IMR-90 (cell line): ENCODE measurements at regions not wholly inside any gene's neighbourhood (a gene's known extent, or its start where the extent isn't known, plus 50 kb on each side); places are given as distances from the start of the nearest gene placed in this dataset.

Source experiments
- ATAC-seq: fragments of 200-7000 bp; cut with Tn5 transposase; 2 replicates; pipeline ENCODE4 v1.9.1; 2020; ENCODE audit warnings: low read depth, mild to moderate bottlenecking, moderate library complexity
- BruUV-seq: library from RNA; stranded (reverse); fragments of 400-500 nt; replicated peaks from 2 replicates; lab custom pipeline; 2021; lab: Mats Ljungman, UMichigan
- CTCF ChIA-PET: fragments of 300-600 bp; formaldehyde crosslinking; extraction: SDS; loops from one replicate; lab custom pipeline; 2021; ENCODE audit warnings: antibody characterized with exemption; lab: Yijun Ruan, JAX
- POLR2A ChIA-PET: fragments of 300-600 bp; sonication (Branson Sonifier 250); formaldehyde crosslinking; loops from one replicate; lab custom pipeline; 2022; ENCODE audit warnings: antibody characterized with exemption; ENCODE audit not compliant: unreplicated experiment; lab: Charles Lee
- DNase-seq: peaks from one replicate; pipeline ENCODE4 v3.0.0; 2013
- H2AFZ ChIP-seq: replicated peaks from 2 replicates; pipeline ENCODE3; 2013; ENCODE audit warnings: low read length, mild to moderate bottlenecking; ENCODE audit not compliant: poor library complexity
- H2AK5ac ChIP-seq: 2 replicates; pipeline ENCODE4 v1.6.1; 2013; ENCODE audit warnings: low read depth, low read length, inconsistent platforms
- H2AK9ac ChIP-seq: replicated peaks from 2 replicates; pipeline ENCODE3; 2013; ENCODE audit warnings: mild to moderate bottlenecking, low read depth, low read length, moderate library complexity; ENCODE audit not compliant: poor library complexity
- H2BK120ac ChIP-seq: 2 replicates; pipeline ENCODE4 v1.6.1; 2013; ENCODE audit warnings: low read depth, low read length, inconsistent platforms
- H2BK15ac ChIP-seq: 3 replicates; pipeline ENCODE4 v1.6.1; 2013; ENCODE audit warnings: low read depth, low read length, inconsistent platforms
- H2BK20ac ChIP-seq: 2 replicates; pipeline ENCODE4 v1.6.1; 2013; ENCODE audit warnings: low read depth, mild to moderate bottlenecking, inconsistent platforms, low read length, moderate library complexity
- H2BK5ac ChIP-seq: 2 replicates; pipeline ENCODE4 v1.6.1; 2013; ENCODE audit warnings: mild to moderate bottlenecking, low read depth, low read length, inconsistent platforms; ENCODE audit not compliant: poor library complexity, severe bottlenecking
- H3K14ac ChIP-seq: replicated peaks from 2 replicates; pipeline ENCODE4 v1.6.1; 2013; ENCODE audit warnings: low read depth, low read length, inconsistent platforms
- H3K18ac ChIP-seq: 2 replicates; pipeline ENCODE4 v1.6.1; 2013; ENCODE audit warnings: low read depth, low read length, control low read depth
- H3K23ac ChIP-seq: 2 replicates; pipeline ENCODE4 v1.6.1; 2013; ENCODE audit warnings: low read depth, low read length, inconsistent platforms
- H3K27ac ChIP-seq: 2 replicates; pipeline ENCODE4 v1.5.1; 2013; ENCODE audit warnings: mild to moderate bottlenecking, control low read depth, low read length; ENCODE audit not compliant: insufficient read depth
- H3K27me3 ChIP-seq: 2 replicates; pipeline ENCODE4 v1.6.1; 2013; ENCODE audit warnings: low read length; ENCODE audit not compliant: control insufficient read depth, insufficient read depth
- H3K36me3 ChIP-seq: 2 replicates; pipeline ENCODE4 v1.6.1; 2013; ENCODE audit warnings: low read length, mixed read lengths; ENCODE audit not compliant: control insufficient read depth, insufficient read depth
- H3K4ac ChIP-seq: 2 replicates; pipeline ENCODE4 v1.6.1; 2013; ENCODE audit warnings: low read depth, low read length, inconsistent platforms
- H3K4me1 ChIP-seq: 2 replicates; pipeline ENCODE4 v1.6.1; 2013; ENCODE audit warnings: low read length, mixed read lengths; ENCODE audit not compliant: control insufficient read depth, insufficient read depth
- H3K4me2 ChIP-seq: 2 replicates; pipeline ENCODE4 v1.6.1; 2013; ENCODE audit warnings: low read depth, mild to moderate bottlenecking, control low read depth, low read length, moderate library complexity
- H3K4me3 ChIP-seq: 2 replicates; pipeline ENCODE4 v1.5.1; 2013; ENCODE audit warnings: low read depth, mild to moderate bottlenecking, control low read depth, low read length, moderate library complexity; ENCODE audit not compliant: insufficient read depth
- H3K56ac ChIP-seq: 2 replicates; pipeline ENCODE4 v1.6.1; 2013; ENCODE audit warnings: low read length, inconsistent platforms; ENCODE audit not compliant: insufficient read depth; ENCODE audit errors: extremely low read depth
- H3K79me1 ChIP-seq, 2 experiments: 2 replicates each; pipeline ENCODE4 v1.6.1; 2013; ENCODE audit warnings: low read length in 2 of 2, inconsistent platforms in 1 of 2, low read depth in 1 of 2
- H3K9ac ChIP-seq: 2 replicates; pipeline ENCODE4 v1.6.1; 2013; ENCODE audit warnings: low read depth, low read length, control low read depth
- H3K9me1 ChIP-seq: 2 replicates; pipeline ENCODE4 v1.6.1; 2013; ENCODE audit warnings: low read length, inconsistent platforms; ENCODE audit not compliant: insufficient read depth
- H3K9me3 ChIP-seq: 2 replicates; pipeline ENCODE4 v1.6.1; 2013; ENCODE audit warnings: low read length; ENCODE audit not compliant: control insufficient read depth, insufficient read depth
- H4K20me1 ChIP-seq: 2 replicates; pipeline ENCODE4 v1.6.1; 2013; ENCODE audit warnings: low read length, inconsistent platforms; ENCODE audit not compliant: insufficient read depth
- H4K5ac ChIP-seq: 2 replicates; pipeline ENCODE4 v1.6.1; 2013; ENCODE audit warnings: mild to moderate bottlenecking, low read depth, low read length, control low read depth
- H4K8ac ChIP-seq, 2 experiments: 2 replicates each; pipeline ENCODE4 v1.6.1; 2013; ENCODE audit warnings: low read depth in 2 of 2, low read length in 2 of 2, control low read depth in 1 of 2, inconsistent platforms in 1 of 2
- H4K91ac ChIP-seq: 2 replicates; pipeline ENCODE4 v1.6.1; 2013; ENCODE audit warnings: low read depth, low read length, inconsistent platforms; ENCODE audit not compliant: insufficient read depth
- BHLHE40 ChIP-seq: fragments of 150-350 bp; IDR thresholded peaks from 2 replicates; pipeline ENCODE4 v1.6.1; 2016; ENCODE audit warnings: mild to moderate bottlenecking, low read depth, low read length
- CEBPB ChIP-seq: IDR thresholded peaks from 2 replicates; pipeline ENCODE4 v1.6.1; 2012; ENCODE audit warnings: low read depth, low read length, improper control_type of control experiment
- CHD1 ChIP-seq: IDR thresholded peaks from 2 replicates; pipeline ENCODE4 v1.6.1; 2012; ENCODE audit warnings: low read depth, low read length, improper control_type of control experiment
- CTCF ChIP-seq: conservative IDR thresholded peaks from 2 replicates; pipeline ENCODE4 v1.5.1; 2012; ENCODE audit warnings: mild to moderate bottlenecking, low read depth, low read length, improper control_type of control experiment
- ELK1 ChIP-seq: fragments of 150-350 bp; IDR thresholded peaks from 2 replicates; pipeline ENCODE4 v1.6.1; 2016; ENCODE audit warnings: low read depth, mild to moderate bottlenecking, low read length, moderate library complexity, borderline replicate concordance
- FOS ChIP-seq: fragments of 150-350 bp; IDR thresholded peaks from 2 replicates; pipeline ENCODE4 v1.6.1; 2016; ENCODE audit warnings: low read depth, low read length
- MAFK ChIP-seq: IDR thresholded peaks from 2 replicates; pipeline ENCODE4 v1.6.1; 2012; ENCODE audit warnings: low read depth, low read length, improper control_type of control experiment
- MAZ ChIP-seq: IDR thresholded peaks from 2 replicates; pipeline ENCODE4 v1.6.1; 2012; ENCODE audit warnings: low read depth, mild to moderate bottlenecking, low read length, improper control_type of control experiment, moderate library complexity, borderline replicate concordance
- MXI1 ChIP-seq: IDR thresholded peaks from 2 replicates; pipeline ENCODE4 v1.6.1; 2012; ENCODE audit warnings: low read depth, mild to moderate bottlenecking, low read length, moderate library complexity, borderline replicate concordance
- NFE2L2 ChIP-seq: fragments of 150-350 bp; IDR thresholded peaks from 2 replicates; pipeline ENCODE4 v1.6.1; 2016; ENCODE audit warnings: low read depth, mild to moderate bottlenecking, low read length
- POLR2A ChIP-seq: IDR thresholded peaks from 2 replicates; pipeline ENCODE4 v1.6.1; 2012; ENCODE audit warnings: mild to moderate bottlenecking, low read depth, low read length
- RAD21 ChIP-seq: IDR thresholded peaks from 2 replicates; pipeline ENCODE4 v1.6.1; 2012; ENCODE audit warnings: low read length, improper control_type of control experiment
- RCOR1 ChIP-seq: IDR thresholded peaks from 2 replicates; pipeline ENCODE4 v1.6.1; 2012; ENCODE audit warnings: mild to moderate bottlenecking, low read length, improper control_type of control experiment; ENCODE audit not compliant: insufficient replicate concordance
- RFX5 ChIP-seq: IDR thresholded peaks from 2 replicates; pipeline ENCODE4 v1.8.0; 2012; ENCODE audit warnings: low read depth, mild to moderate bottlenecking, low read length, moderate library complexity
- SMC3 ChIP-seq: fragments of 150-350 bp; IDR thresholded peaks from 2 replicates; pipeline ENCODE4 v1.6.1; 2016; ENCODE audit warnings: low read depth, mild to moderate bottlenecking, antibody characterized with exemption, low read length, moderate library complexity
- USF2 ChIP-seq: fragments of 150-350 bp; IDR thresholded peaks from 2 replicates; pipeline ENCODE4 v1.6.1; 2017; ENCODE audit warnings: mild to moderate bottlenecking, antibody characterized with exemption, low read length, low read depth
- WGBS, 2 experiments: methylation state at CpG; one replicate each; pipeline versions ENCODE4 v1.1.5 to v1.1.7; 2013; ENCODE audit warnings: missing lambda C conversion rate in 2 of 2; ENCODE audit not compliant: insufficient read length in 1 of 2; ENCODE audit errors: extremely low coverage in 2 of 2; 5-methylcytosine and 5-hydroxymethylcytosine counted together
- dilution Hi-C: fragments of 300-500 bp; cut with HindIII; formaldehyde crosslinking; loops from one replicate; pipeline ENCODE4 v1.14.3; 2018; ENCODE audit warnings: low sequenced_read_pairs; ENCODE audit not compliant: unreplicated experiment
- in situ Hi-C: fragments of 300-500 bp; cut with MboI; formaldehyde crosslinking; loops from 3 replicates; pipeline ENCODE4 v1.14.3; 2019; ENCODE audit warnings: low sequenced_read_pairs, inconsistent platforms, mixed read lengths
- intact Hi-C: fragments of 100-400 bp; cut with micrococcal nuclease; formaldehyde crosslinking; loops from 2 replicates; pipeline ENCODE4 v1.10.0; 2022

- H4K20me1 ChIP-seq, result no peaks in the 10 kb centered on the region
- H2BK20ac ChIP-seq, result no peak overlapping the region
- H3K27me3 ChIP-seq, result no peaks in the 10 kb centered on the region
- no peak overlapping the region for H4K8ac ChIP-seq
- H3K14ac ChIP-seq, result no peak overlapping the region
- no peak overlapping the region for H3K4me3 ChIP-seq
- no peak overlapping the region for H2AK5ac ChIP-seq
- H3K36me3 ChIP-seq, result no peaks in the 10 kb centered on the region
- no peak overlapping the region for H2AK9ac ChIP-seq
- no peak overlapping the region for H2BK120ac ChIP-seq
- no peaks in the 10 kb centered on the region for H3K79me1 ChIP-seq
- H2BK5ac ChIP-seq, result no peak overlapping the region
- H2AFZ ChIP-seq, result no peak overlapping the region
- no CpG with 5 or more reads among the region's 8 CpGs for WGBS, 2 experiments
- intact Hi-C loops, result no loop called here
- H3K27ac ChIP-seq, result no peak overlapping the region
- no peak for DNase-seq
- H4K5ac ChIP-seq, result no peak overlapping the region
- no peak overlapping the region for H3K4me2 ChIP-seq
- in situ Hi-C loops, result no loop called here
- peaks cover 18% of the 10 kb centered on the region for H3K9me3 ChIP-seq
- no peak for ATAC-seq
- no peaks in the 10 kb centered on the region for H3K9me1 ChIP-seq
- H3K4me1 ChIP-seq, result no peaks in the 10 kb centered on the region
- no peak overlapping the region for H3K23ac ChIP-seq
- no peak overlapping the region for H4K91ac ChIP-seq
- dilution Hi-C loops, result no loop called here
- H3K4ac ChIP-seq, result no peak overlapping the region
- ChIA-PET CTCF (no interaction called here), POLR2A (no interaction called here)
- H3K18ac ChIP-seq, result no peak overlapping the region
- no peak overlapping the region for H3K56ac ChIP-seq
- no peak overlapping the region for H3K9ac ChIP-seq
- no TSS peak for BruUV-seq
- TF ChIP-seq NFE2L2 (no peak), RFX5 (no peak), MXI1 (no peak), POLR2A (no peak), CHD1 (no peak), FOS (no peak), BHLHE40 (no peak), RCOR1 (no peak), SMC3 (no peak), RAD21 (no peak), ELK1 (no peak), MAZ (no peak), USF2 (no peak), CTCF (no peak), MAFK (no peak), CEBPB (no peak)
- no peak overlapping the region for H2BK15ac ChIP-seq
Measured at GRCh38 chr7:70935311-70935710, 196.6 kb upstream of the GALNT17 start.
